Fibroblast of skin of left biceps (primary cell): ENCODE measurements at regions not wholly inside any gene's neighbourhood (a gene's known extent, or its start where the extent isn't known, plus 50 kb on each side); places are given as distances from the start of the nearest gene placed in this dataset.
"Not testable (repeated sequence)": the region's sequence is repeated elsewhere in the genome, so short reads cannot be mapped to it uniquely, and the experiment has no call there.

Experiments
- DNase-seq, 2 experiments: peaks; one replicate each; pipeline ENCODE4 v3.0.0-alpha.2; 2013; ENCODE audit warnings: low read depth in 2 of 2

DNA sequence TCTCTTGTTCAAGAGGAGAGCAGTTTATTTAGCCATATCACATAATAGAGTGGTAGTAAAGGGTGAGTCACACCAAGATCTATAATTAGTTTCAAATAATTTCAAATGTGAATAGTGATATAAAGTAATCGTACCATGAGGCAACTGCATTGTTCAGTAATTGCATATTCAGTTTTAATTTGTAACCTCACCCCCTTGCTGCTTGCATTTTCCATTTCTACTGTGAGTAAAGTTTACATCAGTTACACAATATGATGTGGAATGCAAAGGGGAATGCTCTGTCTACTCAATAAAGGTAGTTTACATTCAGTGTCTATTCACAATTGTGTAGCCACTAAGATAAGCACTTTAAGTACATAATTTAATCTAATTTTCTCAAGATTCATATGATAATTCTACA, 1695.7 kb upstream of the SPRY2 start:
- DNase-seq, result no peak

DNA sequence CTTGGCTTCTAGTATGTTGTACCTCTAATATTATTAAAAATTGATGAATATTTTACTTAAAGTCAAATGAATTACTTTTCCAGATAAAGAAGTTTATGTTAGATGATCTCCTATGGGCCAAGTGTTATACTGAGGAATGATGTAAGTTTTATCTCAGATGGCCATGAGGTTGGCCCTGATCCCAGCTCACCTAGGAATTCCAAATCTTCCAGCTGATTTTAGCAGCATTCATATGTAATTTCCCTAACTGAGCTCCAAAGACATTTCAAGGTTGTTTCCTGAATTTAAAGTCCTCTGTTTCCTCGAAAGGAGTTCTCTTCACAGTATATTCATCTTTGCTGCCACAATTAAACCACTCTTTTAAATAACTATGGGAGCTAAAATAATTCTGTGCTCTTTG, 1670.4 kb upstream of the SPRY2 start:
- no peak for DNase-seq

DNA sequence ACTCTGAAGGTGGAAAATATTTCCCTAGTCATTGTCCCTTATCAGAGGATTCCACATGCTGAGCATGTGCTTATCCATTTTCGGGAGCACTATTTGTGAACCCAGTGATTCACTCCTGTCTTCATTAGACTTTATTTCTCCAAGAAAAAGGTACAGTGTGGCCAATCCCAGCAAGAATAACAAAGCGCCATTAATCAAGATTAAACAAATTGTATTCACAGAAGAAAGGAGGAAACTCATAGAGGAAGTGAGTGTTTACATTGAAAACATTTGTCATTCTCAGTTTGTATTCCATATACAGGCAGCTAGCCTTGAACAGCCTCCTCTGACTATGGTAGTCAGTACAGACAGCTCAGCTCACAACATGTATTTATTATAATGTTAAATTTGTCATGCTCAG, 1669.9 kb upstream of the SPRY2 start:
- no peak for DNase-seq

DNA sequence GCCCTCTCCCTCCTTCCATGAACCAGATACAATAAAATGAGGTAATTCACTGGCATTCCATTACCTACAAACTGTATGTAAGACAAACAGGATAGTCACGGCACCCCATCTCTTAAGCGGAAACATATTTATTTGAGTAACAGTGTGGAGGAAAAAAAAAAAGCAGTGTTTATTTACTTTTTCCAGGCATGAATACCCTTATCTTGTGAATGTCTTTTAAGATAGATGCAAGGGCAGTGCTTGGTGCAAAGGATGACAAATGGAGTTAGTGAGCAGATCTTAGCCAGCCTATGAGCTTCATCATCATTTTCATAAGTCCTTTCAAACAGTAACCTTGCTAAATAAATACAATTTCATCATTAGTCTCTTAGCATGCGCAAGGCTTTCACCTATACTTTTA, 1661.8 kb upstream of the SPRY2 start:
- no peak for DNase-seq

DNA sequence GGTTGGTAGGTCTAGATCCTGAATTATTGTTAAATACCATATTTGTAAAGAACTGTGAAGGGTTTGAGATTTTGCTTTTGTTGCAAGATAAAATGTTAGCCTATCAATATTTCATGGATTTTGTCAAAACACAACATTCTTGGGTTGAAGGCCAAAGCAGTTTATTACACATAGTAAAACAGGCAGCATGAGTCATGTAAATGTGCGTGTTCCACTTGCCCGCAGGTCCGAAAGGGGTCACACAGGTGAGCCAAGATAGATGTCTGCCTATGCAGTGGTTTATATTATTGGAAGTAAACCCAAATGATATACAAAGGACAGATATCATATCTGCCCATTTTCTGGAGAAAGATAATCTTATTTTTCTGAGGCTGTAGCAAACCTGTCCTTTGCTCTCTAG, 1654.4 kb upstream of the SPRY2 start:
- no peak for DNase-seq

DNA sequence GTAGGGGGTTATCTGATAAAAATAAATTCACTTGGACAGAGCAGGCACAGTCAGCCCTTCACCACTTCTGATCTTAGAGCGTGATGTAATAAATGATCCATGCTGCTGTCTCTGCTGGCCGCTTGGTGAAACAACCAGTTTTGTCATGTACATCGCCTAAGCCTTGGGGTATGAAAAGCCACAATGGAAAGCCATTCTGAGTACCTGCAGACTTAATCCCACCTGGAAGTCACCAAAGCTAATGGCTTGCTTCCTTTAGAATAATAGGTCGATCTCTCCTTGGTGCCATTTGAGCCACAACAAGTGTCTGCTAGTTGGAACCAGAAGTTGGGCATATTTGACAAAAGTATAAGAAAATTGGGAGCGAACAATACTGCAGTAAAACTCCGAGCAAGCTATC, 1649.7 kb upstream of the SPRY2 start:
- DNase-seq, result no peak

DNA sequence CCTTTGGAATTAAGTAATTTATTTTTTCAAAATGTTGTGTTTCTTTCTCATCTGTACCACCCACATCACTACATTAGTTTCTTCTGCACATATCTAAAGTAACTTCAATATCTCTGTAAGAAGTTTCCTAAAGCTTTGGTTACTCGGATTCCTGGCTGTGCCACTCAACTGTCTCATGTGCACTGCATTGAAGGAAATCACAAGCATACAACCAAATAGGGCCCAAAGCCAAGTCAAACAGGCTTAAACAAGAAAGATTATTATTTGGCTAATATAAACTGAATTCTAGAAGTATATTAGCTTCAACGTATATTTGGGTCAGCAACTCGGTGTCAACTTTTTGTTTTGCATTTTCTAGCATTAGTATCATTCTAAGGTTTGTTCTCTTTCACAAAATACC, 1647.6 kb upstream of the SPRY2 start:
- DNase-seq, result no peak

DNA sequence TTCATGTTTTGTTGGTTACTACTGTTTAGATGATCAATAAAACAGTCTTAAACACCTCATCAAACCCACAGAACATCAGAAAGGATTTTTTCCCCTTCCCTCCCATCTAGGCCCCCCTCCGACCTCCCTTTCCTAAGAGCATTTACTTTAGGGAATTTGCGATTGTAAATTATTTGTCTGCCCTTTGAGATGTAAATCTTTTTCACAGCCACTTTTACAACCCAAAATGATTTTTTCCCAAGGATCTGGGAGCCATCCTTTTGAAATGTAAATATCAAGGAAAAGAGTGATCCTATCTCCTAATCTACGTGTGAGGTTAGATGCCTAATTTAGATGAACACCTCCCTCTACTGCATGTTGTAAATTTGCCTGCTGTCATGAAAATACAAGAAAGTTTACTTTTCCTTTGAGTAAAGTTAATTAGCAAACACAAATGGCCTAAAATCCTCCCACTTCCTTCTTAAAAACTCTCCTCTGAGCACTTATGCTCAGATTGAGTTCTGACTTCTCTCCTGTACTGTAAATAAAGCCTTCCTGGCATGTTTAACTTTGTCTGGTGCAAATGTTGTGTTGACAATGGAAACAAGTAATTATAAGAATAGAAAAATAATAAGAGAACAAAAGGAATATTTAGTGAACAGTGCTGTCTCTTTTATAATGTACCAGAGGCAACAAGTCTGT, 1646.9 kb upstream of the SPRY2 start:
- DNase-seq, result no peak

DNA sequence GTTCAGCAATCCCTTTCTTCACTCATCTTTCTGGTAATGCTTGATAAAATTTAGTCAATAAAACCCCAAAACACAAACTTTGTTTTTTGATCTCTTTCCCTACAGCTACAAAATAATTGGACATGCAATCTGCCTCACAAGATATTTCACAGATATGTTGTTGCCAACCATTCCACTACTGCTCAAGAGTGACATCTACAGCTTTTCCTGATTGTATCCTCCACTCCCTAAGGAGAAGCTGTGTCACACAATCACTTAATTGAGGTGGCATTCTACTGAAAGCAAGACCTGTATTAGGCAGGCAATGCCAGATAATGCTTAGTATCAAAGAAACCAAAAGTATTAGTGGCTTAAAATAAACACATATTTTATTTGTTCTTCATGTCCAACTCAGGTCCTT, 1646.2 kb upstream of the SPRY2 start:
- no peak for DNase-seq

DNA sequence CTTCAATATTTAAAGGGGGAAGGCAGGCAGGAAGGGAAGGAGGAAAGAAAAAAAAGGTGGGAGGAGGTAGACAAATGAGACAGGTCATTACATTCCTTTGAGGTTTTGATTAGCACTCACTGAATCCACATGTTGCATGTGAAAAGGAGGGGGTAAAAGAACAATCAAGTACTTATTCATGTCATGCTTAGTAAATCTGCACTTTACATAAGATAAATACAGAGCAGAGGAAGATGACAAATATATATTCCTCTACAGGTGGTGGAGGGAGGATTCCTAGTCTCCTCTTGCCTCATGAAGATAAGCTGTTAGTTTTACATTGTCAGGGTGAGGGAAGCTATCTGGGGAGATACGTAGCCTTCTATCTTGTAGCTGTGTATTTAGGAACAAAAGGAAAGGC, 1645.4 kb upstream of the SPRY2 start:
- no peak for DNase-seq

DNA sequence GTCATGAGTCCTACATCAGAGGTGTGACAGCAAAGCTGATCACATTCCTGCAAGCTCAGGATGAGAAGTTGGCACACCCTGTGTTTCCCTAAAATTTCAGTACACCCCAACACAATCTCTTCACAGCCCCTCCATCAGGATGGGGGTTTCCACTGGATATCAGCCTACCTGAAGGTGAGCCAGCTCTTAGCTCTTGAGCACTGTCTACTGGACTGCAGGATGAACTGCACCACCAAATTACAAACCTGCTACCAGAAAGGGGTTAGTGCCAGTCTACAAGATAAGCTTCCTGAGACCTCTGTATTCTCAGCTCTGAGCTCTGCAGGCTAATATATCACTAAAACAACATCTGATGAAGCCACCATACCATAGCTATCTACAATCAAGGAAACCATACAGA, 1616.2 kb upstream of the SPRY2 start:
- DNase-seq, result no peak

DNA sequence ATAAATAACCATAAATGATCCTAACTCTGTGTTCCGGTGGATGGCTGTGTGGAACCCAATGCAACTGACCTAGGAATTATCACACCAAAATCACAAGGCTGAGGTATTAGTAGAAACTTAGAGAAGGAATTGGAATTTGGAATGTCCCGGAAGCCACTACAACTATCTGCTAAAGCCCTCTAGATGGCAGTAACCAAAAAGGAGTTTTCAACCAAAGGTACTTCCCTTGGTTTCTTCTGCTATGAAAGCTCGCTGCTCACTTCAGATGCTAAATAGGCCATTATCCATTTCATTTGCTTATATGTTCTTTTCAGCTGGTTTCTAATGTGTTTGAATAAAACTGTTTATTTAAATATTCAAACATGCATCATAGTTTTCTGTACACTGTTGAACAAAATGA, 1589.1 kb upstream of the SPRY2 start:
- DNase-seq, result no peak

DNA sequence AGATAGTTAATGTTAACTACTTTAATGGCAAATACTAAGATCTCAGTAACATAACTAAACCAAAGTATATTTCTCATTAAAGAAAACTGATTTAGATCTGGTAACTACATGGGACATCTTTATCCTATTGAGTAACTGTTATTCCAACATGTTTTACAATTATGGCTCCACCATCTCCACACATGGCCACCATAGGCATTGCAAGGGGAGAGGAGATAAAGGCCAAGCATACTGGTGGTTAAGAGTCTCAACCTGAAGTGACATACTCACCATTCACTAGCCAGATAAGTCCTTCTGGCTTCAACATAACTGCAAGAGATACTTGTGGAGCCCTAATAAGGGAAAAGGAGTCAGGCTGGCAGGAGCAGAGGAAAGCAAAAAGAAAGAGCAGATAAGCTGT, 1586.4 kb upstream of the SPRY2 start:
- DNase-seq, result no peak

DNA sequence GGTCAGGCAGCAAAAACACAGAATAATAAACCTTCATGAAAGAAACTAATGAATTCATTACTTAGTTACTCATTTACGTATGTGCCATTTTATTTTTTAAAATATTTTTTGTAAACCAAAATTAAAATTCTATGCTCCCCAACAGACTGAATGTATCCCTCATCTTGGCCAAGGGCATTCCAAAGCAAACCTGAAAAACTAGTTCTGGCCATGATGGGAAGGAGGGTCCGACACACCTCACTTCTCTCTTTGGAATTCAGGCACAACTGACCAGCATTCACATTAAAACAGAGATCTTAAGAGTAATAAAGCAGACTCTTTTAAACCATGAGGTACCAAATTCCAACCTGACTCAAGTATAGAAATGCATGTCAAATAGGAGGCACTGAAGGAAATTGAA, 1576.9 kb upstream of the SPRY2 start:
- no peak for DNase-seq

DNA sequence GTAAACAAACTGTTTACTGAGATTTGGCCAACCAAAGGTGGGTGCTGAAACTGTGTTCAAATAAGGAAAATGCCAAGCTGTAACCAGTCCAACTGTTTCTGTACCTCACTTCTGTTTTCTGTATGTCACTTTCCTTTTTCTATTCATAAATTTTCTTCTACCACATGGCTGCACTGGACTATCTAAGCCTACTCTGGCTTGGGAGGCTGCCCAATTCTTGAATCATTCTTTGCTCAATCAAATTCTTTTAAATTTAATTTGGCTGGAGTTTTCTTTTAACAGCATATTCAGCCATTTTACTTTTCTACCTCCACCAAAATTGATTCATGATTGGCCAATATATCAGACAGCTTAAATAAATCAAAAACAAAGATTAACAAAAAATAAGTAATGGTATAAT, 1575.5 kb upstream of the SPRY2 start:
- DNase-seq, result no peak

DNA sequence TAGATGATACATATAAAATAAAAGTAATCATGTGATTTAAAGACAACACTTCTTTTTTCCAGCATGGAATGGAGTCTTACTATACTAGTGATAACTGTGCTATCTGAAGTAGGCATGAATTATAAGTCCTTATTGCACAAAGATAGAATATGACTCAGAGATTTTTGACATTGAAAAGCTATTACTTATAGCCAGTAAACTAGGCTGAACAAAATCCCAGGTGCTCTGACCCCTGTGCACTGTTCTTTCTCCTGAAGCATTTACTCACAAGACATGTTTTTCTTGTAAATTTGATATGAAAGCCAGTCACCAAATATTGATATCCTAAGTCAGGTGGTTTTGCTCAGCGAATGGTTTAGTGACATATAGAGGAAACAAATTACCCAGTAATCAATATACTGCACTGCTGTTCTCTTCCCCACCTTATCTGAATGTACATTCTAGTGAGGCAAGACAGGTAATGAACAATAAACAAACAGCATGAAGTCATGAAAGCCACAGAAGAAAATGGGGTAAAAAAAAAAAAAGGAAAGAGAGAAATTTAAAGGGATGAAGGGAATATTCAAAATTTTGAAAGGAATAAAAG, 1567.0 kb upstream of the SPRY2 start:
- no peak for DNase-seq

DNA sequence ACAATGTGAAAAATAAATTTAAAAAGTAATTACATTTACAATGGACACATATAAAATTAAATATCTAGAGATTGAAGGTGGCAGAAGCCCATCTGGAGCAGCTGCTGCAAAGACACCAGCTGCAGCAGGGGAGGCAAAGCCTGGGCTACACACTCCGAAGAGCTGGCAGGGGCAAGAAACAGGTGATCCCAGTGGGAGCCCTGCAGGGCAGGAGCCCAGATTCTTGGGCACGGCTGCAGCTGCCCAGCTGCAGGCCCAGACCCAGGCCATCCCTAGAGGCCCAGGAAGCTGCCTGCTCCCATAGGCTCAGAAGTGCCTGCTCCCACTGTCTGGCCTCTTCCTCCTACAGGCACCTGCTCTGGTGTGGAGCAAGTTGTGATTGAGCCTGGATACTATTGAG, 1547.9 kb upstream of the SPRY2 start:
- no peak for DNase-seq

DNA sequence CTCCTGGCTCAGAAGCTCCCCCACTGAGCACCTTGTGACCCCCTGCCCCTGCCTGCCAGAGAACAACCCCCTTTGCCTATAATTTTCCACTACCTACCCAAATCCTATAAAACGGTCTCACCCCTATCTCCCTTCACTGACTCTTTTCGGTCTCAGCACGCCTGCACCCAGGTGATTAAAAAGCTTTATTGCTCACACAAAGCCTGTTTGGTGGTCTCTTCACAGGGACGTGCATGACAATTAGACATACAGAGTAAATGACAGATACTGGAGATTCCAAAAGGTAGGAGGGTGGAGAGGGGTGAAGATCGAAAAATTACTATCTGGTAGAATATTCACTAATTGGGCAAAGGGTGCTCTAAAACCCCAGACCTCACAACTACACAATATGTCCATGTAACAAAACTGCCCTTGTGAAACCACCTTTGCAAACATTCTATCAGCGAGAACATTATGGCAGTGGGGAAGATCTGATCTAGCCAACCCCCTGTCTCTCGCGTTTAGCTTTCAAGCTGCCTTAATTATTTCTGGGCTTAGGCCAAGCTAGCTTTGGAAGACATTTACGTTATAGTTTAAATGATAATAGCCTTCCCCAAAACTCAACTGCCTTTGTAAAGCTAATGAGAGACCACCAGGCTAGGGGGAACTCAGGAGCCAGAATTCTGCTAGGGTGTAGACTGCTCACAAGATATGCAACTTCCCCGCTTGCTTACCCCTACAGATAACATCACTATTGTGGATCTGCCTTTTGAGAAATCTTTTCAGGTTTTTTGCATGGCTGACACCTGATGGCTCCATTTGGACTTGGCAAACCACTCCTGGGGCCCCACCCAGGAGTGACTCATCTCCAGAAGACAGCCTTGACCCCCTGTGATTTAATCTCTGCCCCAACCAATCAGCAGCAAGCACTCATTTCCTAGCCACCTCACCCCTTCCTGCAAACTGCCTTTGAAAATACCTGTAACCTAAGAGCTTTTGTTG, 1534.0 kb upstream of the SPRY2 start:
- DNase-seq, result no peak

DNA sequence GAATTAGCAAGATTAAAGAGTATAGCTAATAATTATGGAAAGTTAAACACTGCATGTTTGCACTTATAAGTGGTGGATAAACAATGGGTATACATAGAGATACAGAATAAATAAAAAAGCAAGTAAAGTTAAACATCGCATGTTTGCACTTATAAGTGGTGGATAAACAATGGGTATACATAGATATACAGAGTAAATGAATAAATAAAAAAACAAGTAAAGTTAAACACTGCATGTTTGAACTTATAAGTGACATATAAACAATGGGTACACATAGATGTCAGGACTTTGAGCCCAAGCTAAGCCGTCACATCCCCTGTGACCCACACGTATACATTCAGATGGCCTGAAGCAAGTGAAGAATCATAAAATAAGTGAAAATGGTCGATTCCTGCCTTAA, 1533.3 kb upstream of the SPRY2 start:
- no peak for DNase-seq

DNA sequence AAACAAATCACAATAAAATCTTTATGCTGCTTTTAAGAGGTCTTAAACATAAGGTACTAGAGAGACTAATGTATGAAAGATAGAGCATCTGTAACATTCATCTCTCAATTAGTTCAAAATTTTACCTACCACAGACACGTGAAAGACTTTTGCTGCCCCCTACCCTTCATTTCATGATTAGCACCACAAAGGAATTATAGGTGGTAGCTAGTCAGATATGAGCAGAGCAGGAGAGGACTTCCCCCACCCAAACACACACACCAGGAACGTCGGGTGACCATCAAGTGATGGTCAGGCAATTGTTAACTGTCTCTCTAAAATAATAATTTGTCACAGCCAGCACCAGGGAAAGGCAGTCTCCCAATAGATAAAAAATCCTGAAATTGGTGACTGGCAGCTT, 1531.7 kb upstream of the SPRY2 start:
- DNase-seq, result no peak

DNA sequence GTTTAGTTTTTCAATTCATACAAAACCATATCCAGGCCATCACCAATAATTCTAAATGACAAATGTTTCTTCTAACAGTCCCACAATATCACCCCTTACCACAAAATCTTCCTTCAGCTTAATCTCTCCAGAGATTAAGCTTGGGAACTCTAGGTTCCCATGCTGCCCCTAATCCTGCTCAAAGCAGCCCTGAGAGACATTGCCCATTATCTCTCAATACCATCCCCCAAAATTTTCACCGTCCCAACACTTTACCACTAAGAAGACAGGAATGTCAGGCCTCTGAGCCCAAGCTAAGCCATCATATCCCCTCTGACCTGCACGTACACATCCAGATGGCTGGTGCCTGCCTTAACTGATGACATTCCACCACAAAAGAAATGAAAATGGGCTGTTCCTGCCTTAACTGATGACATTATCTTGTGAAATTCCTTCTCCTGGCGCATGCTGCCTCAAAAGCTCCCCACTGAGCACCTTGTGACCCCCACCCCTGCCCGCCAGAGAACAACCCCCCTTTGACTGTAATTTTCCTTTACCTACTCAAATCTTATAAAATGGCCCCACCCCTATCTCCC, 1530.9 kb upstream of the SPRY2 start:
- not testable (repeated sequence) for DNase-seq

DNA sequence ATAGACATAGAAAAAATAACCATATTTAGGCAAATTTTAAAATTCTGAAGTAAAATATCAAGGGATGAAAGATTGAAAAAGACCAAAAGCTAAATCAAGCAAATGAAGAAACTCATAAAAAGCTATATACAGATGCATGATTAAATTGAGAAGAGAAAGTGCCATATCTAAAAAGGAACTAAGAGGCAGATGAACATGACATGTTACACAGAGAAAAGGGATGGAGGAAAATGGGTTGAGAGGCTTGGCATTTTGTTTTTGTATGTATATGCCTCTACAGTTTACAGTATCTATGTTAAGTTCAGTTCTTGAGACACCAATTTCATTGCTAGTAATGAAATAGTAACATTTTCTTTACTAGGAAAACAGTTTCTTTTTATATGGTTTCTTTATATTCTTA, 1507.4 kb upstream of the SPRY2 start:
- no peak for DNase-seq

DNA sequence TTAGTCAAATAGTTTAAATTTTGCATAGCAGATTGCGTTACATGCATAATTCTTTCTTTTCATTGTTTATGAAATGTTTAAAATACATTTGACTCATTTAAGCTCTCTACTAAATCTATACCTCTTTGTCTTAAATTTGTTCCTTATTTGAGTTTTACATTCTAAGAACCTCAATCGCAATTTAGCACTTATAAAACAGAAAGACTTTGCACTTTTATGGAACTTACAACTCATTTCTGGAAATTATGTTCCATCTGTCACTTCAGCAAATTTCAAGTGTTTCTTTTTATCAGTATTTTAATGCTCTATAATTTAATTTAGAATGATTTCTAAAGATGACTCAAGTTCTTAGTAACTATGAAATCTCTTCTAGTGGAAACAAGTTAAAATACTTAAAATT, 1505.8 kb upstream of the SPRY2 start:
- DNase-seq, result no peak
